GM12878 (cell line): ENCODE measurements at regions not wholly inside any gene's neighbourhood (a gene's known extent, or its start where the extent isn't known, plus 50 kb on each side); places are given as distances from the start of the nearest gene placed in this dataset.

ENCODE experiments used
- IRF4 ChIP-seq: IDR thresholded peaks from 2 replicates; pipeline ENCODE4 v1.6.1; 2011; ENCODE audit warnings: low read depth, low read length
- NFXL1 ChIP-seq: fragments of 450-650 bp; IDR thresholded peaks from 2 replicates; pipeline ENCODE4 v1.6.1; 2017; ENCODE audit warnings: antibody characterized with exemption, mild to moderate bottlenecking, borderline replicate concordance
- RAD51 ChIP-seq: fragments of 450-650 bp; IDR thresholded peaks from 2 replicates; pipeline ENCODE4 v1.6.1; 2016; ENCODE audit warnings: moderate library complexity, mild to moderate bottlenecking, inconsistent platforms
- SMC3 ChIP-seq: IDR thresholded peaks from 2 replicates; pipeline ENCODE4 v1.6.1; 2011; ENCODE audit warnings: low read length, improper control_type of control experiment, borderline replicate concordance
- TCF7 ChIP-seq: IDR thresholded peaks from 2 replicates; pipeline ENCODE4 v1.6.1; 2014; ENCODE audit warnings: antibody characterized with exemption, borderline replicate concordance
- ZSCAN29 ChIP-seq: fragments of 450-650 bp; IDR thresholded peaks from 2 replicates; pipeline ENCODE4 v1.6.1; 2017; ENCODE audit warnings: mild to moderate bottlenecking, moderate library complexity
- TF ChIP-seq, protein P1 (sequence below): fragments of 450-650 bp; formaldehyde crosslinking; IDR thresholded peaks from 2 replicates; pipeline ENCODE4 v1.4.0; 2020; ENCODE audit warnings: mild to moderate bottlenecking, moderate library complexity
- TF ChIP-seq, protein P2 (sequence below): fragments of 450-650 bp; formaldehyde crosslinking; IDR thresholded peaks from 2 replicates; pipeline ENCODE4 v1.5.0; 2022; ENCODE audit warnings: mild to moderate bottlenecking, missing genetic modification characterization
- TF ChIP-seq, protein P3 (sequence below): IDR thresholded peaks from 2 replicates; pipeline ENCODE4 v1.6.1; 2012; ENCODE audit warnings: improper control_type of control experiment, low read depth, low read length; ENCODE audit not compliant: insufficient replicate concordance
- TF ChIP-seq, protein P4 (sequence below): fragments of 450-650 bp; IDR thresholded peaks from 2 replicates; pipeline ENCODE4 v1.6.1; 2016; ENCODE audit warnings: mild to moderate bottlenecking

DNA sequence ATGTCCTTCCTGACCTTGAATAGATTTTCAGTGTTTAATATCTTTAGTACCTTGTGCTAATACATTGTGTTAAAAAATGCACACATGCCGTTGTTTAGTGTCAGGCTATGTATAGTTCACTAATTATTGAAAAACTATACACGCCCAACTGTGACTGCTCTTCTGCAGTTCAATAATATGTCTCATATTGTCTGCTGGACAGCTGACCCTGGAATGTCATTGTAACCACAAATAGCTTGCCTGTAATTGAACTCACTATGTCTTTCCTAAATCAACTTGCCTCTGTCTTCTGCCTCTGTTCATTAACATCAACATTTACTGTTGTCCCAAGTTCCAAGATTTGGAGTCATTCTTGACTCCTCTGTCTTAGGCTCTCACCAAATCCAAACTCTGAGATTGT, 114.5 kb downstream of the TMA16 start (continued):
- TF ChIP-seq, protein P1, sequence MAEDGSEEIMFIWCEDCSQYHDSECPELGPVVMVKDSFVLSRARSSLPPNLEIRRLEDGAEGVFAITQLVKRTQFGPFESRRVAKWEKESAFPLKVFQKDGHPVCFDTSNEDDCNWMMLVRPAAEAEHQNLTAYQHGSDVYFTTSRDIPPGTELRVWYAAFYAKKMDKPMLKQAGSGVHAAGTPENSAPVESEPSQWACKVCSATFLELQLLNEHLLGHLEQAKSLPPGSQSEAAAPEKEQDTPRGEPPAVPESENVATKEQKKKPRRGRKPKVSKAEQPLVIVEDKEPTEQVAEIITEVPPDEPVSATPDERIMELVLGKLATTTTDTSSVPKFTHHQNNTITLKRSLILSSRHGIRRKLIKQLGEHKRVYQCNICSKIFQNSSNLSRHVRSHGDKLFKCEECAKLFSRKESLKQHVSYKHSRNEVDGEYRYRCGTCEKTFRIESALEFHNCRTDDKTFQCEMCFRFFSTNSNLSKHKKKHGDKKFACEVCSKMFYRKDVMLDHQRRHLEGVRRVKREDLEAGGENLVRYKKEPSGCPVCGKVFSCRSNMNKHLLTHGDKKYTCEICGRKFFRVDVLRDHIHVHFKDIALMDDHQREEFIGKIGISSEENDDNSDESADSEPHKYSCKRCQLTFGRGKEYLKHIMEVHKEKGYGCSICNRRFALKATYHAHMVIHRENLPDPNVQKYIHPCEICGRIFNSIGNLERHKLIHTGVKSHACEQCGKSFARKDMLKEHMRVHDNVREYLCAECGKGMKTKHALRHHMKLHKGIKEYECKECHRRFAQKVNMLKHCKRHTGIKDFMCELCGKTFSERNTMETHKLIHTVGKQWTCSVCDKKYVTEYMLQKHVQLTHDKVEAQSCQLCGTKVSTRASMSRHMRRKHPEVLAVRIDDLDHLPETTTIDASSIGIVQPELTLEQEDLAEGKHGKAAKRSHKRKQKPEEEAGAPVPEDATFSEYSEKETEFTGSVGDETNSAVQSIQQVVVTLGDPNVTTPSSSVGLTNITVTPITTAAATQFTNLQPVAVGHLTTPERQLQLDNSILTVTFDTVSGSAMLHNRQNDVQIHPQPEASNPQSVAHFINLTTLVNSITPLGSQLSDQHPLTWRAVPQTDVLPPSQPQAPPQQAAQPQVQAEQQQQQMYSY (CRISPR knock-in tag), result no peak
- no peak for TF ChIP-seq ZSCAN29
- TF ChIP-seq, protein P2, sequence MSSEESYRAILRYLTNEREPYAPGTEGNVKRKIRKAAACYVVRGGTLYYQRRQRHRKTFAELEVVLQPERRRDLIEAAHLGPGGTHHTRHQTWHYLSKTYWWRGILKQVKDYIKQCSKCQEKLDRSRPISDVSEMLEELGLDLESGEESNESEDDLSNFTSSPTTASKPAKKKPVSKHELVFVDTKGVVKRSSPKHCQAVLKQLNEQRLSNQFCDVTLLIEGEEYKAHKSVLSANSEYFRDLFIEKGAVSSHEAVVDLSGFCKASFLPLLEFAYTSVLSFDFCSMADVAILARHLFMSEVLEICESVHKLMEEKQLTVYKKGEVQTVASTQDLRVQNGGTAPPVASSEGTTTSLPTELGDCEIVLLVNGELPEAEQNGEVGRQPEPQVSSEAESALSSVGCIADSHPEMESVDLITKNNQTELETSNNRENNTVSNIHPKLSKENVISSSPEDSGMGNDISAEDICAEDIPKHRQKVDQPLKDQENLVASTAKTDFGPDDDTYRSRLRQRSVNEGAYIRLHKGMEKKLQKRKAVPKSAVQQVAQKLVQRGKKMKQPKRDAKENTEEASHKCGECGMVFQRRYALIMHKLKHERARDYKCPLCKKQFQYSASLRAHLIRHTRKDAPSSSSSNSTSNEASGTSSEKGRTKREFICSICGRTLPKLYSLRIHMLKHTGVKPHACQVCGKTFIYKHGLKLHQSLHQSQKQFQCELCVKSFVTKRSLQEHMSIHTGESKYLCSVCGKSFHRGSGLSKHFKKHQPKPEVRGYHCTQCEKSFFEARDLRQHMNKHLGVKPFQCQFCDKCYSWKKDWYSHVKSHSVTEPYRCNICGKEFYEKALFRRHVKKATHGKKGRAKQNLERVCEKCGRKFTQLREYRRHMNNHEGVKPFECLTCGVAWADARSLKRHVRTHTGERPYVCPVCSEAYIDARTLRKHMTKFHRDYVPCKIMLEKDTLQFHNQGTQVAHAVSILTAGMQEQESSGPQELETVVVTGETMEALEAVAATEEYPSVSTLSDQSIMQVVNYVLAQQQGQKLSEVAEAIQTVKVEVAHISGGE, result no peak
- TF ChIP-seq, protein P3, sequence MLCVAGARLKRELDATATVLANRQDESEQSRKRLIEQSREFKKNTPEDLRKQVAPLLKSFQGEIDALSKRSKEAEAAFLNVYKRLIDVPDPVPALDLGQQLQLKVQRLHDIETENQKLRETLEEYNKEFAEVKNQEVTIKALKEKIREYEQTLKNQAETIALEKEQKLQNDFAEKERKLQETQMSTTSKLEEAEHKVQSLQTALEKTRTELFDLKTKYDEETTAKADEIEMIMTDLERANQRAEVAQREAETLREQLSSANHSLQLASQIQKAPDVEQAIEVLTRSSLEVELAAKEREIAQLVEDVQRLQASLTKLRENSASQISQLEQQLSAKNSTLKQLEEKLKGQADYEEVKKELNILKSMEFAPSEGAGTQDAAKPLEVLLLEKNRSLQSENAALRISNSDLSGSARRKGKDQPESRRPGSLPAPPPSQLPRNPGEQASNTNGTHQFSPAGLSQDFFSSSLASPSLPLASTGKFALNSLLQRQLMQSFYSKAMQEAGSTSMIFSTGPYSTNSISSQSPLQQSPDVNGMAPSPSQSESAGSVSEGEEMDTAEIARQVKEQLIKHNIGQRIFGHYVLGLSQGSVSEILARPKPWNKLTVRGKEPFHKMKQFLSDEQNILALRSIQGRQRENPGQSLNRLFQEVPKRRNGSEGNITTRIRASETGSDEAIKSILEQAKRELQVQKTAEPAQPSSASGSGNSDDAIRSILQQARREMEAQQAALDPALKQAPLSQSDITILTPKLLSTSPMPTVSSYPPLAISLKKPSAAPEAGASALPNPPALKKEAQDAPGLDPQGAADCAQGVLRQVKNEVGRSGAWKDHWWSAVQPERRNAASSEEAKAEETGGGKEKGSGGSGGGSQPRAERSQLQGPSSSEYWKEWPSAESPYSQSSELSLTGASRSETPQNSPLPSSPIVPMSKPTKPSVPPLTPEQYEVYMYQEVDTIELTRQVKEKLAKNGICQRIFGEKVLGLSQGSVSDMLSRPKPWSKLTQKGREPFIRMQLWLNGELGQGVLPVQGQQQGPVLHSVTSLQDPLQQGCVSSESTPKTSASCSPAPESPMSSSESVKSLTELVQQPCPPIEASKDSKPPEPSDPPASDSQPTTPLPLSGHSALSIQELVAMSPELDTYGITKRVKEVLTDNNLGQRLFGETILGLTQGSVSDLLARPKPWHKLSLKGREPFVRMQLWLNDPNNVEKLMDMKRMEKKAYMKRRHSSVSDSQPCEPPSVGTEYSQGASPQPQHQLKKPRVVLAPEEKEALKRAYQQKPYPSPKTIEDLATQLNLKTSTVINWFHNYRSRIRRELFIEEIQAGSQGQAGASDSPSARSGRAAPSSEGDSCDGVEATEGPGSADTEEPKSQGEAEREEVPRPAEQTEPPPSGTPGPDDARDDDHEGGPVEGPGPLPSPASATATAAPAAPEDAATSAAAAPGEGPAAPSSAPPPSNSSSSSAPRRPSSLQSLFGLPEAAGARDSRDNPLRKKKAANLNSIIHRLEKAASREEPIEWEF, result no peak
- TF ChIP-seq NFXL1, result no peak
- no peak for TF ChIP-seq RAD51
- TF ChIP-seq, protein P4, sequence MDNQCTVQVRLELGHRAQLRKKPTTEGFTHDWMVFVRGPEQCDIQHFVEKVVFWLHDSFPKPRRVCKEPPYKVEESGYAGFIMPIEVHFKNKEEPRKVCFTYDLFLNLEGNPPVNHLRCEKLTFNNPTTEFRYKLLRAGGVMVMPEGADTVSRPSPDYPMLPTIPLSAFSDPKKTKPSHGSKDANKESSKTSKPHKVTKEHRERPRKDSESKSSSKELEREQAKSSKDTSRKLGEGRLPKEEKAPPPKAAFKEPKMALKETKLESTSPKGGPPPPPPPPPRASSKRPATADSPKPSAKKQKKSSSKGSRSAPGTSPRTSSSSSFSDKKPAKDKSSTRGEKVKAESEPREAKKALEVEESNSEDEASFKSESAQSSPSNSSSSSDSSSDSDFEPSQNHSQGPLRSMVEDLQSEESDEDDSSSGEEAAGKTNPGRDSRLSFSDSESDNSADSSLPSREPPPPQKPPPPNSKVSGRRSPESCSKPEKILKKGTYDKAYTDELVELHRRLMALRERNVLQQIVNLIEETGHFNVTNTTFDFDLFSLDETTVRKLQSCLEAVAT, result no peak
- no peak for TF ChIP-seq SMC3
- no peak for TF ChIP-seq TCF7
- no peak for TF ChIP-seq IRF4
